ENCODE measurements at regions not wholly inside any gene's neighbourhood (a gene's known extent, or its start where the extent isn't known, plus 50 kb on each side); places are given as distances from the start of the nearest gene placed in this dataset.

DNA sequence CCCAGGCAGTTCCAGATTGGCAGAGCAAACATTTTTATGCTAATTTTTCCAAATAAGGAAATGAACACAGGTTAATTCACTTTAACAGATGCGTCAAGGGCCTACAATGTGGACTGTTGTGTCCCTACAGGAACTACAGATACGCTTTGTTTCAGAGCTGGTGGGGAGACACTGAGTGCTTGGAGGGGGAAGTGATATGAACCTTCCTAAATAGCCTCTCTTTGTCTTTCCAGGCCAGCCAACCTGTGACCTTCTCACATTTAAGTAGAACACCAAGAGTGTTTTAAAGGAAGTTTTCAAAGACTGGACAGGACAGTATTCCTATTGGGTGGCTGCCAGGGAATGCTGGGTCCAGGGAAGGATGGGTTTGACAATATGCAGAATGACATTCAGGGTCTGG lies 141.3 kb downstream of the ZNF664 start:
- no peak overlapping the region for H3K4me3 ChIP-seq (ENCODE audit: low read depth, low read length)
- TF ChIP-seq, protein P1, sequence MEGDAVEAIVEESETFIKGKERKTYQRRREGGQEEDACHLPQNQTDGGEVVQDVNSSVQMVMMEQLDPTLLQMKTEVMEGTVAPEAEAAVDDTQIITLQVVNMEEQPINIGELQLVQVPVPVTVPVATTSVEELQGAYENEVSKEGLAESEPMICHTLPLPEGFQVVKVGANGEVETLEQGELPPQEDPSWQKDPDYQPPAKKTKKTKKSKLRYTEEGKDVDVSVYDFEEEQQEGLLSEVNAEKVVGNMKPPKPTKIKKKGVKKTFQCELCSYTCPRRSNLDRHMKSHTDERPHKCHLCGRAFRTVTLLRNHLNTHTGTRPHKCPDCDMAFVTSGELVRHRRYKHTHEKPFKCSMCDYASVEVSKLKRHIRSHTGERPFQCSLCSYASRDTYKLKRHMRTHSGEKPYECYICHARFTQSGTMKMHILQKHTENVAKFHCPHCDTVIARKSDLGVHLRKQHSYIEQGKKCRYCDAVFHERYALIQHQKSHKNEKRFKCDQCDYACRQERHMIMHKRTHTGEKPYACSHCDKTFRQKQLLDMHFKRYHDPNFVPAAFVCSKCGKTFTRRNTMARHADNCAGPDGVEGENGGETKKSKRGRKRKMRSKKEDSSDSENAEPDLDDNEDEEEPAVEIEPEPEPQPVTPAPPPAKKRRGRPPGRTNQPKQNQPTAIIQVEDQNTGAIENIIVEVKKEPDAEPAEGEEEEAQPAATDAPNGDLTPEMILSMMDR (IDR thresholded peaks at IDR 0.05; ENCODE audit: low read depth, low read length, missing control alignments), result no peak
- in situ Hi-C loops (cut with HindIII; ENCODE audit: low sequenced_read_pairs), result no loop called here
- no peak for DNase-seq (ENCODE audit: low read depth)

DNA sequence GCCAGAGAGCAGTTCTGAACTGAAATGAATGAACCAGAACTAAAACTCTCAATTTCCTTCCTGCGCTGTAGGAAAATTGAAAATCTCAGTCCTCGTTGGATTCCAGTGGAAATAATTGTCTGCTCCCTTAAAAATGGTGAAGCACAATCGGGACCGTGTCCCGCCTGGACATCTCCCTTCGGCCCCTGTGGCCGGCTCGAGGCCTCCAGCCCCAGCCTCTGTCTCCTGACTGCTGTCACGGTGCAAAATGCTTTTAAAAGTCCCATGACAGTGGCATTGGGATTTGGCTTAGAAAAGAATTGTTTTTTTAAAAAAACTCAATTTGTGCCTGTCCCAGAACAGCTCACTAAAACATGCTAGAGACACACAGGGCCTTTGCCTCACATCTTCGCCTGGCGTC lies 142.5 kb downstream of the ZNF664 start:
- TF ChIP-seq, protein P1 (IDR thresholded peaks at IDR 0.05; ENCODE audit: low read depth, low read length, missing control alignments), result no peak
- no peak overlapping the region for H3K4me3 ChIP-seq (ENCODE audit: low read depth, low read length)
- no peak for DNase-seq (ENCODE audit: low read depth)
- in situ Hi-C loops (cut with HindIII; ENCODE audit: low sequenced_read_pairs), result no loop called here

DNA sequence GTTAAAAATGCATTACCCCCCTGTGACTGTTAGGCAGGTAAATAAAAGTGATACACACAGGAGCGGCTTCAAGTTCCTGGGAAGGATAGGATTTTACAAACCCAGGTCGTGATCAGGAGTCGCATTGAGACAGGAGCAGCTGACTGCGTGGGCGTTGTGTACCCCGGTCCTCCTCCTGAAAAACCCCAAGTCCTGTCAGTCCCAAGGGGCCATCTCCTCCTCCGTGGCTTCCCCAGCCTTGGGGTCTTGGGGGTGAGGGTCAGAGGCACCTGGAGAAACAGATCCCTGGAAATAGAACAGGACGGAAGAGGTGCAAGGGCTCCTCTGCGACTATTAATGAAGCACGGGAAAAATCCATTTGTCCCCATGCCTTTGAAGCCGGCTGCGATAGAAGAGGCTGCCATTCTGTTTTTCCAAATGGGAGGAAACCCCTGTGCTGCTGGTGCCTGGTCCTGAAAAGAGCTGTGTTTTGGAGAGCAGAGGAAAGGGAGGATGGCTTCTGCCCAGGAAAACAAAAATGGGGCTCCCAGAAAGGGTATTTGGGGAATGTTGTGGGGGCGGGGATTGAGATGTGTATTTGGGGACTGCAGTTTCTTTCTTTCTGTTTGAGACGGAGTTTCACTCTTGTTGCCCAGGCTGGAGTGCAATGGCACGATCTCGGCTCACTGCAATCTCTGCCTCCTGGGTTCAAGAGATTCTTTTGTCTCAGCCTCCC lies 143.1 kb downstream of the ZNF664 start:
- DNase-seq (ENCODE audit: low read depth), result no peak
- TF ChIP-seq, protein P1 (IDR thresholded peaks at IDR 0.05; ENCODE audit: low read depth, low read length, missing control alignments), result no peak
- in situ Hi-C loops (cut with HindIII; ENCODE audit: low sequenced_read_pairs), result no loop called here
- H3K4me3 ChIP-seq (ENCODE audit: low read depth, low read length), result no peak overlapping the region

DNA sequence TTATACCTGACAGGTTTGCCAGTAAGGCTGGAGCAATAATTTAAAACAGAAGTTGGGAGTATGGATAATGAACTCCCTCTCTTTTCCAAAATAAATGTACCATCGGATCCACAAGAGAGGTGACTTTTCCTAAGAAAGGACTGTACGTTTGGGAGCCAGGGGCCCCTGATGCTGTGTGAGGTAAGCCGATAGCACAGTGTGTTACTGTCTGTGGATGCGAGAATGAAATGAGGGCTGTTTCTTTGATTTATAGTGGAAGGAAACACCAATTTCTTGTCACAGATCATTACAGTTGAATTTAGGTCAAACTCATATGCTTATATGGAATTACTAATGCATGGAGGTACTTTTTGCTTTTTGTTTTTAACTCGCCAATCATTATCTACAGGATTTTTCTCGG lies 147.7 kb downstream of the ZNF664 start:
- DNase-seq (ENCODE audit: low read depth), result no peak
- H3K4me3 ChIP-seq (ENCODE audit: low read depth, low read length), result no peak overlapping the region
- in situ Hi-C loops (cut with HindIII; ENCODE audit: low sequenced_read_pairs), result no loop called here
- TF ChIP-seq, protein P1 (IDR thresholded peaks at IDR 0.05; ENCODE audit: low read depth, low read length, missing control alignments), result no peak

DNA sequence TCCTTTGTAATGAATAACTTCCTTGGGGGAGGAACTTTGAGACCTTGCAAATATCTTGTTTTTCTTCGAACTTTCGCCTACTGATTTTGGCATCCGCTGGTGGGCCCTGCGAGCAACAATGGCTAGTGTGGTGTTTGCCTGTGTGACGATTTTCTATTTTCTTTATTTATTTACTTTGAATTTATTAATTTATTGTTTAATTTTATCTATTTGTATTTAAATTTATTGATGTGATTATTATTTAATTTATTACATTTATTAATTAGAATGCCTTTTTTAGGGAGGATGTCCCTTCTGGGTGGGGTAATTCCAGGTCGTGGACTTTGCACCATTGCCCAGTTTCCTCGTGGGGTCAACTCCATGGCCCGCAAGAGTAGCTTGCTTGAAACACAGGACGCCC lies 149.7 kb downstream of the ZNF664 start:
- TF ChIP-seq, protein P1 (IDR thresholded peaks at IDR 0.05; ENCODE audit: low read depth, low read length, missing control alignments), result no peak
- DNase-seq (ENCODE audit: low read depth), result no peak
- in situ Hi-C loops (cut with HindIII; ENCODE audit: low sequenced_read_pairs), result no loop called here
- no peak overlapping the region for H3K4me3 ChIP-seq (ENCODE audit: low read depth, low read length)

DNA sequence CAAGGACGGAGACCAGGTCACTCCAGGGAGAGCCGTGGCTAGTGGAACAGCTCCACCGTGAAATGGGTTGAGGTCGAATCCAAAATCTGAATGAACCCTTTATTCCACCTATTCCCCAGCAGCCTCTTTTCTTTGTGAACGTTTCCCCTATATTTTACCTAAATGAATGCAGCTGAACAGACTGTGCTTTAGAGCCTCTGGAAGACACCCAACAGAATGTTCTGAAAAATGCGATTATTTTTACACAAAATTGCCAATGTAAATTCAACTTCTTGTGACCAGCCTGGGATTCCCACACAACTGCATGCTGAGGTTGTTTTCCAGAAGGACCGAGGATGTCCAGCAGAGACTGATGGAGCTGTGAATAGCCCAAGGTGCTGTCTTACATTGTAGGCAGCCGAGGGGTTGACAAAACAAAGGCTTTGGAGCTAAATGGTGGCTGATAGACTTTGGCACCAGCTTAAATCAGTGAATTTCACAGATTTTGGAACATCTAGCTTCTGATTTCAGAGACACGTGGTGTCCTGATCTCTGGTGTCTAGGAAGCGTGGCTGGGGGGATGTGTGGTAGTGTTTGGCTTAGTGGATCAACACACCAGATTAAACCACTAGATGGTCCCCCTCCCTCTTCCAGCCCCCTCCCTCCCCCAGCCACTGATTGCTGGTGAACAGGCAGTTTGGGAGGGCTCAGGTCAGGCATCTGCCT lies 150.4 kb downstream of the ZNF664 start:
- TF ChIP-seq, protein P1 (IDR thresholded peaks at IDR 0.05; ENCODE audit: low read depth, low read length, missing control alignments), result no peak
- no peak for DNase-seq (ENCODE audit: low read depth)
- no peak overlapping the region for H3K4me3 ChIP-seq (ENCODE audit: low read depth, low read length)
- in situ Hi-C loops (cut with HindIII; ENCODE audit: low sequenced_read_pairs), result no loop called here

Data from astrocyte of the cerebellum (primary cell).